ENCODE measurements at regions not wholly inside any gene's neighbourhood (a gene's known extent, or its start where the extent isn't known, plus 50 kb on each side); places are given as distances from the start of the nearest gene placed in this dataset.

DNA sequence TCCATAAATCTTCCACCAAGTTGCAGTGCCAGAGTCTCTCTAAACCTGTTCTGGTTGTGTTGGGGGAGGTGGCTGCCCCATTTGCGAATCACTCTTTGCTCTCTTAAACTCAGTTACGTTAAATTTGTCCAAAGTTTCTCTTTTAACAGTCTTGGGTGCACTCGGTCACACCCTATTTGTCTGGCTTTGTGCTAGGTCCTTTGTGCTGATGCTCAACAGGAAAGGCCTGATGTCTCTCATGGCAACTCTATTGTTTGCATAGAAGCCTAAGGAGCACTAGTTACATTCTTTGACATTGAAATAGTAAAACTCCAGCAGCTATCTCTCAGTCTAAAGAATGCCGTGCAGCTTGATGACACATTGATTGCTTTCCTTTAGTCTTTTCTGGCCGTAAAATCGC, 105.1 kb downstream of the TRMT11 start:
- DNase-seq (ENCODE audit: low spot score), result peak; percentile 33

DNA sequence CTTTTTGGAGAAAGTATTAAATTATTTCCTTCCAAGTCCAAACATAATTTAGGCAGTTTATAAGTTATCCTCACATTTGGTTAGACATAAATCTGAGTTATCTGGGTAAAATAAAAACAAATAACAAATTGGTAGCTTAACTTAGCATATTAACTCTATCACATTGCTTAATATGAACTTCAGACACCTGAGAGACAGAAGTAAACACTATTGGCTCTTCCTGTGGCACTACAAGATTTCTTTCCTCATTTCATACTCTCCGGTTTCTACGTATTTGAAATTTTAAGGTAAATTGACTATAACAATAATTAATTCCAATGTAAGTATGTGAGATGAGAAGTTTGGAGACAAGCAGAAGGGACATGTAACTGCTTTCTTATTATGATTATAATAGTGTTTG, 106.8 kb downstream of the TRMT11 start:
- DNase-seq (ENCODE audit: low spot score), result no peak

GRCh38 chr6:126094411-126094810, 108.1 kb downstream of the TRMT11 start:
- no peak for DNase-seq (ENCODE audit: low spot score)

- DNase-seq (ENCODE audit: low spot score), result no peak
Measured at GRCh38 chr6:126100386-126100785, 114.0 kb downstream of the TRMT11 start.

DNA sequence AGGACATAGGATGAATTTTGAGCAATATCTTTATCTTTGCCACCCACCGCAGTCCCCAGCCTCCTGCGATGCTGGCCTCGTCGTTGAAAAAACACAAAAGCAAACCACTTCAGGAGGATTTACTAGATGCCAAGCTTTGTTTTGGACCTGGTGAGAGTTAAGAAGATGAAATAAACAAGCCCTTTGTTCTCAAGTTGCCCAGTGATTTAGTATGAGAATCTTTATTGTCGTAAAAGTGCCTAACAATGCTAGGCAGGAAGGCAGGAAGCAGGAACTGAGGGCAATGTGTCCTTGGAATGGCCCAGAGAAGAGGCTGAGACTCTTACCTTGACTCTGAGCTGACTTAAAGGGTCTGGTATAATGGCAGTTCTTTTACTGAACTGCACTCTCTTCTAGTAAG, 116.0 kb downstream of the TRMT11 start:
- DNase-seq (ENCODE audit: low spot score), result no peak

DNA sequence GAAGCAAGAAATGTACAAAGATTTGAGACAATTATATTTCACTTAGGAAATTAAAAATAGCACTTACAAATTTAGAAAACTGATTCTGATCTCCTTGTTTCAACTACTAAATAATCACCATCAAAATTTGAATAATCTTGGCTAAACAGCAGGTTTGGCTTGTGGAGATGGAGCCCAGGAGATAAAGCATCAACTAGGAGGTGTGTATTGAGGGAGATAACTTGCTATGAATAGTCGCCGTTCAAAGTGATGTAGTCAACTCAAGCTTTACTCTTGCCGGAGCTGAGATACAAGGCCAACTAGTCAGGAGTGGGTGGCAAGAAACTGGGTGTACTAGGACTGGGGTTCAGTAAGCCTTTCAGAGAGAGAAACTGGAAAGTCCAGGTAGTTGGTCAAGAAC, 117.7 kb downstream of the TRMT11 start:
- DNase-seq (ENCODE audit: low spot score), result no peak

GRCh38 chr6:126107475-126108166, 121.3 kb downstream of the TRMT11 start:
- DNase-seq (ENCODE audit: low spot score), result peak; percentile 9

GRCh38 chr6:126110512-126111270, 124.4 kb downstream of the TRMT11 start:
- DNase-seq (ENCODE audit: low spot score), result no peak

DNA sequence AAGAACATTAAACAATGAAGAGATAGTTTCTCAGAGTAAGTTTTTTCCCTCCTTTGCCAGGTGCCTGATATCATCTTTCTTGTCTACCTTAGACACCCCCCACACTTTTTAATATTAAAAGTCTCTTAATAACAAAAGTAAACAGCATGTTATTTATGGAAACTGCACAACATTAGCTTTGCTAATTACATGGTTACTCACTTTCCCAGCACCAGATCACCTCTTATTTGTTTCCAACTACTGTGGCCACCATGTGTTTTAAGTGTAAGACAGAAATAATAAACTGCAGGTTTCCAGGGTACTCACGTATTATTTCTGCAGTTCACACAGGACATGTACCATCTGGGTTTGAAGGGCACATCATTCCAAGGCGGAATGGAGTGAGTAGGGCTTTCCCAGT, 125.0 kb downstream of the TRMT11 start:
- no peak for DNase-seq (ENCODE audit: low spot score)

GRCh38 chr6:126112171-126112632, 125.9 kb downstream of the TRMT11 start:
- DNase-seq (ENCODE audit: low spot score), result no peak

DNA sequence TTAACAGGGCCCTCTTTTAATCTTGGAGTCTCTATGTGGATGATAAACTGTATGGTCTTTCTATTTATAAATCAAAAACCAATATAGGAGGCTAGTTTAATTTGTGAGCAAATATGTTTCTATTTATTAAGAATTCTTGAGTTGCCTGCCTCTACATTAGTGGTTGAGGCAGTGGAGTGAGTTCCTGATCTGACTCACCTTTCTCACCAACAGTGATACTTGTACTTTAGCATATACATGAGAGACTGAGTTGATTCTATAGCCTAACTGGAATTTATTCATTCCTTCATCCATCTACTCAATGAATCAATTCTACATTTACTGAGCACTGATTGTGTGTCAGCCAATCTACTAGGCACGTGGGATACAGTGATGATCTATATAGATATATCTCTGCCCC, 126.9 kb downstream of the TRMT11 start:
- no peak for DNase-seq (ENCODE audit: low spot score)

DNA sequence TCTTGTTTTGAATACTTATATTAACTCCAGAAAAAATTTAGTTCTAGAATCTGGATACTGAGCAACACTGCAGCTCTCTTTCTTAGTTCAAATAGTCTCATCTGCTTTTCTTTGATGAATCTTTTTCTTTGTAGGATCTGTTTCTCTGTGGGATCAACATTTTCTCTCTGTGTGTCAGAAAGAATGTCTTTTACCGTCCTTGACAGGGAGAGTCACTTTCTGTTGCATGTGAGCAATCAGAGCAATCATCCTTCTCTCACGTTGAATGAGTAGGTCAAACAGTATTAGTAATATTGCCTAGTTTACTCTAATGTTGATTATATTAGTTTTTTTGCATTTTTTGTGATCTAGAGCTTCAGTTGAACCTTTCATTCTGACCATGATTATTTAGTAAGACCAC, 130.9 kb downstream of the TRMT11 start:
- no peak for DNase-seq (ENCODE audit: low spot score)

DNA sequence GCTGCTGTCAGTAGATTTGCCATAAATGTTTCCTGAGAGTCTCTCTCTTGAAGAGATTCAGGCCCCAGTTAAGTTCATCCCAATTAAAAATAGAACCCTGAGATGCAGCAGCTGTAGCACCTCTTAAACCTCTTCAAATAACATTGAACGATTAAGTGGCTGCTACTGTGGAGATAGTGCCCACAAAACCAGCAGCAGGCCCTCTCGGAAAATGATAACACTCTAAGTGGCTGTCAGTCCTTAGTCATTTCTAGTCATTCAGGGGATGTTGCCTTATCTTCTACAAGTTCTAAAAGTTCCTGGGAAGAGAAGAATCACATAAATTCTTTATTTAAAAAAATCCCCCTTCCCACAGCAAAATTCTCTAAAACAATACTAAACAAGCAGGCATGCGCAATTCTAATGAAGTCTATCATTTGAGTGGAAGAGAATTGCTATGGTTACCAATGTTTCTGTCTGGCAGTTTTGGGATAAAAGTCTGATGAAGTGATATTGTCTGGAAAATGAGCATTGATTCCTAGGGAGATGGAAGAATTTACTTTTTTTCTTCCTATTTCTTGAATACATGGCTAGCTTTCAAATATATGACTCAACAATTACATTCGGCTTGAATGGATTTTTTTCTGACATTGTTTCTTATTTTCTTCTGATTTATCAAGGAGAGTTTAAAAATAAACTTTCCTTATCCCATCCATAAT, 131.9 kb downstream of the TRMT11 start:
- DNase-seq (ENCODE audit: low spot score), result no peak

- no peak for DNase-seq (ENCODE audit: low spot score)
Measured at GRCh38 chr6:126118936-126119335, 132.6 kb downstream of the TRMT11 start.

- DNase-seq (ENCODE audit: low spot score), result no peak
Measured at GRCh38 chr6:126123226-126123625, 136.9 kb downstream of the TRMT11 start.

- no peak for DNase-seq (ENCODE audit: low spot score)
Measured at GRCh38 chr6:126127659-126128058, 141.3 kb downstream of the TRMT11 start.

DNA sequence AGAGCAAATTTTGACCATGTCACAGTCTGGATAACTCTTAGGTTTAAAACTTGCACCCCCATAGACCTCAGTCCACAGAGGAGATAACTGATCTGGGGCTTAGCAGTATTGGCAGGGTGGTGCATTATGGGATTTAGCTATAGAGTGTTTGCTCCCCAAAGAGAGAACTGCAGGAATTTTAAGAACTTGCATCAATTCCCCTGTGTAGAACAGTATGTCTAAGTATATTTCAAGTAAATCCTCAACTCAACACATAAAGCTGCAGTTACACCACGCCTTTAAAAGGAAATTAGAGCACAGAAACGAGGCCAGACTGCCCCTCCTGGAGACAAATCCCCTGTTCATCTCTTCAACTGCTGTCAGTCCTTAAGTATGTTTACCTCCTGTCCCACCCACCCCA, 144.9 kb downstream of the TRMT11 start:
- no peak for DNase-seq (ENCODE audit: low spot score)

GRCh38 chr6:126133984-126134383, 147.6 kb downstream of the TRMT11 start:
- DNase-seq (ENCODE audit: low spot score), result no peak

- no peak for DNase-seq (ENCODE audit: low spot score)
Measured at GRCh38 chr6:126134491-126134890, 148.2 kb downstream of the TRMT11 start.

DNA sequence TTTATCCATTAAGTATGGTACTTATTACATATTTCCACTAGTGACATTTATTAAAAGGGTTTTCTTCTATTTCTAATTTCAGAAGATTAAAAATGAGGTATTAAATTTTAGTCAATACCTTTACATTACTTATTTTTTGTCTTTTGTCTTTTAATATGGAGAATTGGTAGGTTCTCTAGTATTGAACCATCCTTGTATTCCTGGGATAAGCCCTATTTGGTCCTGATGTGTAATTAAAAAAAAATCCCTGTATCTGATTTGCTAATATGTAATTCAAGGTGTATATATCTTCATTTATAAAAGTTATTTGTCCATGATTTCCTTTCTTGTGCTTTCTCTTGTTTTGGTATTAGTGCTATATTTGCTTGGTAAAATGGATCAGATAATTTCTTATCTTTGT, 153.7 kb downstream of the TRMT11 start:
- DNase-seq (ENCODE audit: low spot score), result no peak

DNA sequence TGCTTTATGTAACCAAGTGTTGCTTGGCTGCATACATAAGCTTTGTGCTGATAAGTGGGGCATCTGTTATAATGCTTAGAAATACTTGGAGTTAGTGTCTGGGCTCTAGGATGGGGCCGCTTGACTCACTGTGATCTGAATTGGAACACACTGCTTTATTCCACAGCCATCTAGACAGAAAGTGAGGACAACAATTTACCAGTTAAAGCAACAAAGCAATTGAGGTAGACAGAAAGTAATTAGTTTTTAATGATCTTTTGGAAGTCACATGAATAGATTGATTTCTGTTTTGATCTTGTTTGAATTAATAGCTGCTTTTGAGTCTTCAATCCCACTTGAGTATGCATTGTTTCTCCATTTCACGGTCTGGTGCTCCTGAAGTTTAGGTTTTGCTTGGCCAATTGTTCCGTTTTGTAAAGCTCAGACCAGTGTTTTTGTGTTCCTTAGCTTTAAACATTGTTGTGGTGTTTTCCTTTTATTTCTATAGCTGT, 157.5 kb downstream of the TRMT11 start:
- DNase-seq (ENCODE audit: low spot score), result no peak

DNA sequence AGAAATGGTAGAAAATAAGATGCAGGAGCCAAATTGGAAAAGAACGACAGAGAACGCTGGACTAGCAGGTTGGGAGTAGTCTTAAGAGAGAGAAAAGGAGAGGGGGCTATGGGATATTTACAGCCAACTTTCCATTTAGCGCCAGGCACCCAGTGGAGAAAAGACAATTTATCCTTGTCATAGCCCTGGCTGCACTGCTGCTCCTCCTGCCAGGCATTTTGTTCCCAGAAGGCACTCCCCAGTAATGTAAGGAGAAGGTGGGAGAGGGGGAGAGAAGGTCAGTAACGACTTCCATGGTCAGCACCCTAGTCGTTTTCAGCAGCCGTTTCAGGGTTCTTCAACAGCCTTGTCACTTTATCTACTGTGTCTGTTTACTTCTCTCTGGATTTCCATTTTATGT, 159.0 kb downstream of the TRMT11 start:
- no peak for DNase-seq (ENCODE audit: low spot score)

- no peak for DNase-seq (ENCODE audit: low spot score)
Measured at GRCh38 chr6:126147291-126147815, 161.0 kb downstream of the TRMT11 start.

Measured in kidney capillary endothelial cell (primary cell).